HFF-Myc (cell line): ENCODE measurements at regions not wholly inside any gene's neighbourhood (a gene's known extent, or its start where the extent isn't known, plus 50 kb on each side); places are given as distances from the start of the nearest gene placed in this dataset.

Experiments
- DNase-seq: peaks from one replicate; pipeline ENCODE4 v3.0.0-alpha.2; 2011; ENCODE audit warnings: low read depth; ENCODE audit errors: extremely low read depth
- H3K4me3 ChIP-seq: replicated peaks from 2 replicates; pipeline ENCODE4 v1.5.1; 2011; ENCODE audit warnings: low read depth, mild to moderate bottlenecking, control low read depth, low read length
- TF ChIP-seq, protein P1 (sequence below): IDR thresholded peaks from 2 replicates; pipeline ENCODE4 v1.5.1; 2012; ENCODE audit warnings: mild to moderate bottlenecking, low read depth, low read length, control low read depth; ENCODE audit errors: missing control alignments

DNA sequence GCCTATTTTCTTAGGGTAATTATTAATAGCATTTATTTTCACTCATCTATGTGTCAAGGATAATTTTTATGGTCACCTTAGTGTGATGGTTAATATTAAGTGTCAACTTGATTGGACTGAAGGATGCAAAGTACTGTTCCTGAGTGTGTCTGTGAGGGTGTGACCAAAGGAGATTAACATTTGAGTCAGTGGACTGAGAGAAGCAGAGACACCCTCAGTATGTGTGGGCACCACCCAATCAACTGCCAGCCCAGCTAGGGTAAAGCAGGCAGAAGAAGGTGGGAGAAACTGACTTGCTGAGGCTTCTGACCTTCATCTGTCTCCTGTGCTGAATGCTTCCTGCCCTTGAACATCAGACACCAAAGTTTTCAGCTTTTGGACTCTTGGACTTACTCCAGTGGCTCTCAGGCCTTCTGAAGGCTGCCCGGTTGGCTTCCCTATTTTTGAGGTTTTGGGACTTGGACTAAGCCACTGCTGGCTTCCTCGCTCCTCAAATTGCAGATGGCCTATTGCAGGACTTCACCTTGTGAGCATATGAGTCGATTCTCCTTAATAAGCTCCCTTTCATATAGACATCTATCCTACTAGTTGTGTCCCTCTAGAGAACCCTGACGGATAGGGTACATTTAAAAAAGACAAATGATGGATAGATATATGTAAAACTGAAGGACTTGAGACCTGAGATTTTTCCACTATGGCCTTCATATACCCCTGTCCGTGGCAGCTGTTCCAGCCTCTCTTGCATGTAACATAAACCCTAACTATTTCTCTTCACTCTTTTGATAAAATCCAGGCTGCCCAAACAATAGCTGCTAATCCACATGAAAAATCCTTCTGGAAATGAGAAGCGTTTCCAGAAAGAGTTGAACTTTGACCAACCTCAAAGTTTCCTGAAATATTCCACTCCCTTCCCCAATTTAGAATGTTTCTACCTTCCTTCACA is 62.1 kb upstream of the RGS17 start:
- H3K4me3 ChIP-seq = no peak overlapping the region
- TF ChIP-seq, protein P1, sequence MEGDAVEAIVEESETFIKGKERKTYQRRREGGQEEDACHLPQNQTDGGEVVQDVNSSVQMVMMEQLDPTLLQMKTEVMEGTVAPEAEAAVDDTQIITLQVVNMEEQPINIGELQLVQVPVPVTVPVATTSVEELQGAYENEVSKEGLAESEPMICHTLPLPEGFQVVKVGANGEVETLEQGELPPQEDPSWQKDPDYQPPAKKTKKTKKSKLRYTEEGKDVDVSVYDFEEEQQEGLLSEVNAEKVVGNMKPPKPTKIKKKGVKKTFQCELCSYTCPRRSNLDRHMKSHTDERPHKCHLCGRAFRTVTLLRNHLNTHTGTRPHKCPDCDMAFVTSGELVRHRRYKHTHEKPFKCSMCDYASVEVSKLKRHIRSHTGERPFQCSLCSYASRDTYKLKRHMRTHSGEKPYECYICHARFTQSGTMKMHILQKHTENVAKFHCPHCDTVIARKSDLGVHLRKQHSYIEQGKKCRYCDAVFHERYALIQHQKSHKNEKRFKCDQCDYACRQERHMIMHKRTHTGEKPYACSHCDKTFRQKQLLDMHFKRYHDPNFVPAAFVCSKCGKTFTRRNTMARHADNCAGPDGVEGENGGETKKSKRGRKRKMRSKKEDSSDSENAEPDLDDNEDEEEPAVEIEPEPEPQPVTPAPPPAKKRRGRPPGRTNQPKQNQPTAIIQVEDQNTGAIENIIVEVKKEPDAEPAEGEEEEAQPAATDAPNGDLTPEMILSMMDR = no peak
- DNase-seq = no peak

DNA sequence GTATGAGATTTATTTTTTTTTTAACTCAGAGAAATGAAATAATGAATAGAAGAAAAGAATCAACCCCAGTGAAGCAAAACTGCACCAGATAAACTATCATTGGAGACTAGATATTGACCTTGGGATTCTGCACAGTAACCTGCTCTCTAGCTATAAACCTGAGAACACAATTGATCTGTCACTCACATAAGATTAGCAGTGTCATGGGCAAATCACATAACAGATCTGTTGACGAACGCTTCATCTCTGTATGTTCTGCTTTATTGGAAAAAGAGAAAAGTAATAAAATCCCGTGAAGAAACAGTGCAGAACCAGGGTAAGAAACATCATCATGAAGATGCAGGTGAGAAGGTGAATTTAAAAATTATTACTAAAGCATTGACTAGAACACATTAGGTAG is 52.8 kb upstream of the RGS17 start:
- TF ChIP-seq, protein P1 = no peak
- DNase-seq = no peak
- no peak overlapping the region for H3K4me3 ChIP-seq
